Ovary (tissue), 3 donors: ENCODE measurements at regions not wholly inside any gene's neighbourhood (a gene's known extent, or its start where the extent isn't known, plus 50 kb on each side); places are given as distances from the start of the nearest gene placed in this dataset.

Source experiments
- POLR2A ChIP-seq: fragments of 450-650 bp; IDR thresholded peaks from one replicate; pipeline ENCODE4 v1.6.1; 2017; ENCODE audit warnings: antibody characterized with exemption, mild to moderate bottlenecking, moderate library complexity
- TF ChIP-seq, protein P1 (sequence below), 3 donors: fragments of 450-650 bp in 2 of 3; fragments of 200-600 bp in 1 of 3; IDR thresholded peaks; one replicate each; pipeline versions ENCODE4 v1.5.1 to v1.8.0; 2016 to 2022; ENCODE audit warnings: antibody characterized with exemption in 3 of 3, mild to moderate bottlenecking in 1 of 3
- donor health status: DM: no; HTN: no; CAD: no.

- TF ChIP-seq, protein P1, sequence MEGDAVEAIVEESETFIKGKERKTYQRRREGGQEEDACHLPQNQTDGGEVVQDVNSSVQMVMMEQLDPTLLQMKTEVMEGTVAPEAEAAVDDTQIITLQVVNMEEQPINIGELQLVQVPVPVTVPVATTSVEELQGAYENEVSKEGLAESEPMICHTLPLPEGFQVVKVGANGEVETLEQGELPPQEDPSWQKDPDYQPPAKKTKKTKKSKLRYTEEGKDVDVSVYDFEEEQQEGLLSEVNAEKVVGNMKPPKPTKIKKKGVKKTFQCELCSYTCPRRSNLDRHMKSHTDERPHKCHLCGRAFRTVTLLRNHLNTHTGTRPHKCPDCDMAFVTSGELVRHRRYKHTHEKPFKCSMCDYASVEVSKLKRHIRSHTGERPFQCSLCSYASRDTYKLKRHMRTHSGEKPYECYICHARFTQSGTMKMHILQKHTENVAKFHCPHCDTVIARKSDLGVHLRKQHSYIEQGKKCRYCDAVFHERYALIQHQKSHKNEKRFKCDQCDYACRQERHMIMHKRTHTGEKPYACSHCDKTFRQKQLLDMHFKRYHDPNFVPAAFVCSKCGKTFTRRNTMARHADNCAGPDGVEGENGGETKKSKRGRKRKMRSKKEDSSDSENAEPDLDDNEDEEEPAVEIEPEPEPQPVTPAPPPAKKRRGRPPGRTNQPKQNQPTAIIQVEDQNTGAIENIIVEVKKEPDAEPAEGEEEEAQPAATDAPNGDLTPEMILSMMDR (IDR thresholded peaks at IDR 0.05): no peak
- TF ChIP-seq POLR2A: no peak
These were observed 209.0 kb downstream of the ARRDC4 start for GRCh38 chr15:98169551-98169950.
